GM19452 (cell line): ENCODE measurements at regions not wholly inside any gene's neighbourhood (a gene's known extent, or its start where the extent isn't known, plus 50 kb on each side); places are given as distances from the start of the nearest gene placed in this dataset.
"Not testable (repeated sequence)": the region's sequence is repeated elsewhere in the genome, so short reads cannot be mapped to it uniquely, and the experiment has no call there.

Experiments
- ATAC-seq: cut with Tn5 transposase; IDR thresholded peaks from one replicate; pipeline ENCODE4 v1.9.1; 2021; ENCODE audit not compliant: unreplicated experiment

DNA sequence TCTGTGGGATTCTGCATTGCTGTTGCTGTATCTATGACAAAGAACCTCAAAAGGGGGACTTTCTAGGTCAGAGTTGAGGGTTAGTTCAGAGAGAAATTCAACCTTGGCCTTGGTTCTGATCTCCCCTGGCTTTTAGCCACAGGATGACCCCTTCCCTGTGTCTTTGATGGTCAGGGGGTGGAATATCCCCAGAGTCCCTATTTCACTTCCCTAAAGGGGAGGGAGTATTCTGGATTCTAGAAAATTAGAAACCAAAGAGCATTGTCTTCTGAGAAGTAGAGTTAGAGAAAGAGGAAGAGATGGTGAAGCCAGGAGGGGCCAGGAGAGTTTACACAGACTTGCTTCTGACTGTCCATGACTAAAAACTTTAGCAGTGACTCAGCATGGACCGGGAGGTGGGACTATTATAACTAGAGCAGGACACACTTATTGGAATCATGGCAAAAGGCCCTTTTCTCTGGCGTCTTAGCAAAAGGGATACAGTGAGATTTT is 56.2 kb upstream of the LPAR1 start:
- ATAC-seq, result no peak

DNA sequence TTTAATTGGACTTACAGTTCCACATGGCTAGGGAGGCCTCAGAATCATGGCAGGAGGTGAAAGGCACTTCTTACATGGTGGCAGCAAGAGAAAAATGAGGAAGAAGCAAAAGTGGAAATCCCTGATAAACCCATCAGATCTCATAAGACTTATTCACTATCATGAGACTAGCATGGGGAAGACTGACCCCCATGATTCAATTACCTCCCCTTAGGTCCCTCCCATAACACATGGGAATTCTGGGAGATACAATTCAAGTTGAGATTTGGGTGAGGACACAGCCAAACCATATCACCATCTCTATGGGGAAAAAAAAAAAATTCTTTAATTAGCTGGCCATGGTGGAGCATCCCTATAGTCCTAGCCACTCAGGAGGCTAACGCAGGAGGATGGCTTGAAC is 53.9 kb upstream of the LPAR1 start:
- not testable (repeated sequence) for ATAC-seq
